GM12878 (cell line): ENCODE measurements at regions not wholly inside any gene's neighbourhood (a gene's known extent, or its start where the extent isn't known, plus 50 kb on each side); places are given as distances from the start of the nearest gene placed in this dataset. TPM values are rescaled to one million over a fixed set of nuclear protein-coding genes. Genes with fewer than 3 reads are reported as not detected.

Experiments
- small RNA-seq: library from RNA; depleted of rRNA; stranded (forward); fragments of <200 nt; gene quantifications from one replicate; pipeline ENCODE3, GENCODE V24; 2014

Small RNA genes in the stretch of these regions (small RNA-seq; reads per million reads assigned to genes)
- not detected for gene AL356321.1
- gene RF00402 = not detected
